ENCODE measurements at regions not wholly inside any gene's neighbourhood (a gene's known extent, or its start where the extent isn't known, plus 50 kb on each side); places are given as distances from the start of the nearest gene placed in this dataset.

DNA sequence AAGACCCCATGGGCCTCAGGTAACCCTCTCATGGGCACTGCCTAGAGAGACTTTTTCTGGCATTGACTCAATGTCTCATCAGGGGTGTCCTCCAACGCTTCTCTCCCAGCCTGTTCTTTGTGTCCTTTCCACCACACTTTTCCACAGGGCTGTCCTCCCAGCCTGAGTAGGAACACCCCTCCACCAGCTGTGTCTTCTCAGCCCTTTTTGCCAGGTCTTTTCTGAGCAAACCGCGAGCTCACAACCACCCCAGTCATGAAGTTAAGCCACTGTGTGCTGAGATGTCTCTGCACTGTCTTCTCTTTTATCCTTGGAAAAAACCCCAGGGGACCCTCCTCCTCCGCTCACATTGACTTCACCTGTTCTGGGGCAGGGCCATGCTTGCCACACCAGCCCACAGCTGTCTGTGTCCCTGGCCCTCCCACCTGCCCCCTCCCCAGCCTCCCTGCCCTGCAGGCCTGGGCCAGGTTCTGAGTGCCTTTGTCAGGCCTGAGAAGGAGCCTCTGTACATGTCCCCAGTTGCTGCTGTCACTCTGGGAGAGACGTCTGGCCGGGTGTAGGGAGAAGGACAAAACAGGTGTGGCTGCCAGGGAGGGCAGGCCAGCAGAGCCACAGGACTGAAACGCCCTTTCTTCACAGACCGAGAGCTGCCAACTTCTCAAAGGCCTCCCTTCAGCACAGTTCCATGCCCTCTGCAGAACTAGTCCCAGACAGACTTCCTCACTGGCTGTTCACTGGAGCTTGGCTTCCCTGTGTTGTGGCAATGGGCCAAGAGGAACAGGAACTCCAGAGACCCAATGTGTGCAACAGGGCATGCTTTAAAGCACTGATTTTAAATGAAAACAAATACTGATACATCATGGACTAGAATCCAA lies 50.5 kb upstream of the PNMA1 start:
- CTCF ChIA-PET: interaction anchor here (1.0 kb wide), 1 partner anchor 11 kb away, joined by 3 read pairs; no protein-coding TSS in a partner anchor
- Histone ChIP-seq H3K27me3 (ENCODE audit: control insufficient read depth, insufficient read depth, low read length) (no peaks in the 10 kb centered on the region), H3K36me3 (ENCODE audit: control insufficient read depth, insufficient read depth, low read length) (0 out of 2 replicates have a peak, but pooled peaks cover 1% of the 10 kb centered on the region), H3K4me3 (ENCODE audit: low read depth, low read length) (no peak overlapping the region)
- no peak for DNase-seq (ENCODE audit: low read depth)
- POLR2A ChIA-PET: interaction anchor here (0.9 kb wide), 1 partner anchor 20 kb away, joined by 3 read pairs; no protein-coding TSS in a partner anchor
- no peak for TF ChIP-seq CTCF (IDR thresholded peaks at IDR 0.05; ENCODE audit: insufficient read depth, low read depth, low read length)

All from BJ (cell line).